OCI-LY7 (cell line): ENCODE measurements at regions not wholly inside any gene's neighbourhood (a gene's known extent, or its start where the extent isn't known, plus 50 kb on each side); places are given as distances from the start of the nearest gene placed in this dataset.

Source experiments
- BruUV-seq: library from RNA; stranded (reverse); fragments of 400-500 nt; replicated peaks from 2 replicates; lab custom pipeline; 2021; lab: Mats Ljungman, UMichigan
- CTCF ChIA-PET: fragments of 300-600 bp; sonication (Branson Sonifier 250); formaldehyde crosslinking; loops from one replicate; lab custom pipeline; 2022; ENCODE audit warnings: antibody characterized with exemption; ENCODE audit not compliant: unreplicated experiment; lab: Charles Lee
- POLR2A ChIA-PET: fragments of 300-600 bp; sonication (Branson Sonifier 250); formaldehyde crosslinking; loops from one replicate; lab custom pipeline; 2022; ENCODE audit warnings: antibody characterized with exemption; lab: Charles Lee
- DNase-seq: peaks from one replicate; pipeline ENCODE4 v3.0.0-alpha.2; 2015; ENCODE audit warnings: low spot score
- H2AFZ ChIP-seq: fragments of 200-600 bp; sonication (generic), shearing (Covaris generic); 2 replicates; pipeline ENCODE4 v1.6.1; 2014; ENCODE audit warnings: mild to moderate bottlenecking, antibody characterized with exemption, low read length, moderate library complexity
- H3K27ac ChIP-seq: fragments of 200-600 bp; sonication (generic); 2 replicates; pipeline ENCODE4 v1.5.1; 2014; ENCODE audit warnings: mixed run types, low read depth, mild to moderate bottlenecking, moderate library complexity, low read length, inconsistent platforms; ENCODE audit not compliant: poor library complexity, severe bottlenecking
- H3K36me3 ChIP-seq: fragments of 200-600 bp; sonication (generic); 2 replicates; pipeline ENCODE4 v1.6.1; 2014; ENCODE audit warnings: mild to moderate bottlenecking, antibody characterized with exemption, low read length, moderate library complexity, mixed read lengths; ENCODE audit not compliant: insufficient read depth
- H3K4me1 ChIP-seq: fragments of 200-600 bp; sonication (generic); 2 replicates; pipeline ENCODE4 v1.5.1; 2014; ENCODE audit warnings: mild to moderate bottlenecking, low read length; ENCODE audit not compliant: insufficient read depth, poor library complexity, severe bottlenecking
- H3K4me2 ChIP-seq: fragments of 200-600 bp; sonication (generic); 2 replicates; pipeline ENCODE4 v1.6.1; 2014; ENCODE audit warnings: mild to moderate bottlenecking, low read length
- H3K4me3 ChIP-seq: fragments of 200-600 bp; sonication (generic); 2 replicates; pipeline ENCODE4 v1.5.1; 2014; ENCODE audit warnings: mild to moderate bottlenecking, low read depth, low read length; ENCODE audit not compliant: poor library complexity, severe bottlenecking
- H3K79me2 ChIP-seq: fragments of 200-600 bp; sonication (generic); 2 replicates; pipeline ENCODE4 v1.6.1; 2016; ENCODE audit warnings: low read depth, mild to moderate bottlenecking, low read length, moderate library complexity, mixed read lengths; ENCODE audit not compliant: insufficient read depth
- H3K9me2 ChIP-seq: fragments of 200-600 bp; sonication (generic); 2 replicates; pipeline ENCODE4 v1.6.1; 2016; ENCODE audit warnings: mild to moderate bottlenecking, low read length, mixed read lengths; ENCODE audit not compliant: insufficient read depth
- H3K9me3 ChIP-seq: fragments of 200-600 bp; sonication (generic); 2 replicates; pipeline ENCODE4 v1.6.1; 2014; ENCODE audit warnings: mild to moderate bottlenecking, mixed run types, low read length, mixed read lengths
- H4K20me1 ChIP-seq: fragments of 200-600 bp; sonication (generic); 2 replicates; pipeline ENCODE4 v1.6.1; 2014; ENCODE audit warnings: mild to moderate bottlenecking, antibody characterized with exemption, low read length, moderate library complexity, mixed read lengths; ENCODE audit not compliant: insufficient read depth
- EZH2phosphoT487 ChIP-seq: fragments of 200-600 bp; sonication (generic); IDR thresholded peaks from 2 replicates; pipeline ENCODE4 v1.6.1; 2018; ENCODE audit warnings: low read depth, borderline replicate concordance, mild to moderate bottlenecking, mixed run types, antibody characterized with exemption, low read length, moderate library complexity, mixed read lengths
- intact Hi-C: fragments of 100-400 bp; cut with micrococcal nuclease; formaldehyde crosslinking; loops from one replicate; pipeline ENCODE4 v1.10.0; 2022; ENCODE audit not compliant: unreplicated experiment
- TF ChIP-seq, protein P1 (sequence below): fragments of 200-600 bp; sonication (generic); conservative IDR thresholded peaks from 2 replicates; pipeline ENCODE4 v1.5.1; 2014; ENCODE audit warnings: mild to moderate bottlenecking, antibody characterized with exemption, low read length, moderate library complexity, mixed read lengths

DNA sequence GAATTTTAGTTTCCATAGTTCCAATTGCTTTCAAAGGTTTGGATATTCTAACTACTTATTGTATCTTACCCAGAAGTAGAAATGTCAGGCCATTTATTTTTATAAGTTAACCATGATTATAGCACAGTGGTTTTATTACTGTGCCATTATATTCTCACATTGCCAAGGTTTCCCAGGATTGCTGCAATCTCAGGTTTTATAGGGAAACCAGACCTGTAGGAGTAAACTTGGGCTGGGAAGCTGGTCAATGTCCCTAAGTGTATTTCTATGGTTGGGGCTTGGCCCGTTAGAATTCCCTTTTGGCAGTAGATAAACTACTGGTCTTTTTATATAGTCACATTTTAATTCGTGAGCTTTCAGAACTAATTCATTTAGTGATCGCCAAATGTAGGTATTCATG, 396.6 kb upstream of the KCNN2 start:
- H4K20me1 ChIP-seq, result no peaks in the 10 kb centered on the region
- no peak overlapping the region for H2AFZ ChIP-seq
- no peak overlapping the region for H3K4me2 ChIP-seq
- H3K36me3 ChIP-seq, result no peaks in the 10 kb centered on the region
- no peaks in the 10 kb centered on the region for H3K79me2 ChIP-seq
- H3K9me3 ChIP-seq, result no peaks in the 10 kb centered on the region
- BruUV-seq, result no TSS peak
- CTCF ChIA-PET, result no interaction called here
- no peak for DNase-seq
- intact Hi-C loops, result no loop called here
- TF ChIP-seq, protein P1, sequence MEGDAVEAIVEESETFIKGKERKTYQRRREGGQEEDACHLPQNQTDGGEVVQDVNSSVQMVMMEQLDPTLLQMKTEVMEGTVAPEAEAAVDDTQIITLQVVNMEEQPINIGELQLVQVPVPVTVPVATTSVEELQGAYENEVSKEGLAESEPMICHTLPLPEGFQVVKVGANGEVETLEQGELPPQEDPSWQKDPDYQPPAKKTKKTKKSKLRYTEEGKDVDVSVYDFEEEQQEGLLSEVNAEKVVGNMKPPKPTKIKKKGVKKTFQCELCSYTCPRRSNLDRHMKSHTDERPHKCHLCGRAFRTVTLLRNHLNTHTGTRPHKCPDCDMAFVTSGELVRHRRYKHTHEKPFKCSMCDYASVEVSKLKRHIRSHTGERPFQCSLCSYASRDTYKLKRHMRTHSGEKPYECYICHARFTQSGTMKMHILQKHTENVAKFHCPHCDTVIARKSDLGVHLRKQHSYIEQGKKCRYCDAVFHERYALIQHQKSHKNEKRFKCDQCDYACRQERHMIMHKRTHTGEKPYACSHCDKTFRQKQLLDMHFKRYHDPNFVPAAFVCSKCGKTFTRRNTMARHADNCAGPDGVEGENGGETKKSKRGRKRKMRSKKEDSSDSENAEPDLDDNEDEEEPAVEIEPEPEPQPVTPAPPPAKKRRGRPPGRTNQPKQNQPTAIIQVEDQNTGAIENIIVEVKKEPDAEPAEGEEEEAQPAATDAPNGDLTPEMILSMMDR, result no peak
- no peak for TF ChIP-seq EZH2phosphoT487
- POLR2A ChIA-PET, result no interaction called here
- H3K4me3 ChIP-seq, result no peak overlapping the region
- H3K9me2 ChIP-seq, result no peaks in the 10 kb centered on the region
- no peak overlapping the region for H3K27ac ChIP-seq
- H3K4me1 ChIP-seq, result no peaks in the 10 kb centered on the region

DNA sequence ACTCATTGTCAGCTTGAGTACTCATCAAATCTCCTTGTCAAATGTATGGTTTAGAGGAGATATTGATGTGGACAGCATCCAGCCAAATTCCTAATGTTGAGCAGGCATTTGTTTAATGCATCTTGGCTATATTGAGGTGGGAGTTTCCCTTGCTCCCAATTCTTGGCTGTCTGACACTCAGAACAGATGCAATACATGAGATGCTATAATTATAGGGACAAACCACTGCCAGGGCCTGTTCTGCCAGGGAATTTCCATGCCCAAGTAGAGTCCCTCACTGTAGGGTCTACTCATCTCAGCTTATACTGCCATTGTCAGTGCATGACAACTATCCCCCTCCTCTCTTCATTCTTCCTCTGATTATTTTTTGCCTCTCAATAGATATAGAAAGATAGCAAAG, 392.0 kb upstream of the KCNN2 start:
- TF ChIP-seq EZH2phosphoT487, result no peak
- TF ChIP-seq, protein P1, result no peak
- H3K27ac ChIP-seq, result no peak overlapping the region
- no peak overlapping the region for H2AFZ ChIP-seq
- no peaks in the 10 kb centered on the region for H3K36me3 ChIP-seq
- H3K4me1 ChIP-seq, result no peaks in the 10 kb centered on the region
- no peak overlapping the region for H3K4me3 ChIP-seq
- no peaks in the 10 kb centered on the region for H4K20me1 ChIP-seq
- H3K79me2 ChIP-seq, result no peaks in the 10 kb centered on the region
- no peaks in the 10 kb centered on the region for H3K9me2 ChIP-seq
- BruUV-seq, result no TSS peak
- intact Hi-C loops, result no loop called here
- no peak for DNase-seq
- CTCF ChIA-PET, result no interaction called here
- H3K9me3 ChIP-seq, result no peaks in the 10 kb centered on the region
- POLR2A ChIA-PET, result no interaction called here
- H3K4me2 ChIP-seq, result no peak overlapping the region

DNA sequence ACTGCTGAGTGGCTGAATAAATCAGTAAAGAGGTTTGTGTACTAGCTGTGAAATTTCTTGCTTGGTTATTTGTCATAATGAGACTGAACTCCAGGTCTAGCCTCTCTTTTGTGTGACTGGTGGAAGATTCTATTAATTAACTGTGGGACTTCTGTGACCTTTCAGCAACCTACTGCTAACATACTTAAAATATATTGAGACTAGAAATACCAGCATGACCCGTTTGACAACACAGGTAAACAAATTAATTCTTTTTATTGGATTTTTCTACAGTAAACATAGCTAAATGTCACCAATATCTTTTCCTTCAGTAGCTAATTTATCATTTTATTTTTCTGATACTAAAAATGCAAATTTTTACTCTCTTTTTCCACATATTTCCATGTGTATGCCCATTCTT, 390.4 kb upstream of the KCNN2 start:
- ChIA-PET POLR2A (interaction anchor here (1.0 kb wide), 1 partner anchor 11 kb away, joined by 4 read pairs; no protein-coding TSS in a partner anchor), CTCF (no interaction called here)
- Histone ChIP-seq H3K4me1 (no peaks in the 10 kb centered on the region), H3K9me2 (no peaks in the 10 kb centered on the region), H3K36me3 (no peaks in the 10 kb centered on the region), H3K4me3 (no peak overlapping the region), H3K9me3 (no peaks in the 10 kb centered on the region), H3K4me2 (no peak overlapping the region), H2AFZ (no peak overlapping the region), H4K20me1 (no peaks in the 10 kb centered on the region), H3K27ac (no peak overlapping the region), H3K79me2 (no peaks in the 10 kb centered on the region)
- TF ChIP-seq EZH2phosphoT487, result no peak
- TF ChIP-seq, protein P1, result no peak
- no TSS peak for BruUV-seq
- DNase-seq, result no peak
- intact Hi-C loops, result no loop called here
